ENCODE measurements at regions not wholly inside any gene's neighbourhood (a gene's known extent, or its start where the extent isn't known, plus 50 kb on each side); places are given as distances from the start of the nearest gene placed in this dataset.

DNA sequence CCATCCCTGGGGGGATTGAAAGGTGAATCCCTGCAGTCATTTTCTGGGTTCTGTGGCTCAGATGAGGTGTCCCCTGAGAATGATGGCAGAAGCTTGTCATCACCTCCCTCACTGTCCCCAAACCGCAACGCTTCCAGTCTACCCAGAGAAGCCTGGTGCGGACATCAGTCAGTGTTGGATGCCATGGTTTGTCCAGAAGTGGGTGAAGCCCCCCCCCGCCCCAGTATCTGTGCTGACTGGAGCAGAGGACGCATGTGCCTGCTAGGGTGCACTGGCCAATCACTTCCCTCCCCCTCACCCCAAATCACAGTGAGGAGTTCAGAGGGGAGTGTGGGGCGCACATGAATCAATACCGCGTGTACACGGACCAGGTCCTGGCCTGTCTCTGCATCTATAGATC lies 150.5 kb downstream of the TEX29 start:
- CTCF ChIA-PET, result no interaction called here
- H3F3A ChIP-seq (ENCODE audit: insufficient read depth, low read depth), result no peaks in the 10 kb centered on the region
- no peaks in the 10 kb centered on the region for H3K4me1 ChIP-seq (replicated peaks; ENCODE audit: insufficient read depth)
- H3K27me3 ChIP-seq (ENCODE audit: insufficient read depth, low read depth), result peaks cover 87% of the 10 kb centered on the region
- POLR2A ChIA-PET (ENCODE audit: unreplicated experiment), result no interaction called here
- H3K4me3 ChIP-seq, result no peak overlapping the region
- TF ChIP-seq, protein P1, sequence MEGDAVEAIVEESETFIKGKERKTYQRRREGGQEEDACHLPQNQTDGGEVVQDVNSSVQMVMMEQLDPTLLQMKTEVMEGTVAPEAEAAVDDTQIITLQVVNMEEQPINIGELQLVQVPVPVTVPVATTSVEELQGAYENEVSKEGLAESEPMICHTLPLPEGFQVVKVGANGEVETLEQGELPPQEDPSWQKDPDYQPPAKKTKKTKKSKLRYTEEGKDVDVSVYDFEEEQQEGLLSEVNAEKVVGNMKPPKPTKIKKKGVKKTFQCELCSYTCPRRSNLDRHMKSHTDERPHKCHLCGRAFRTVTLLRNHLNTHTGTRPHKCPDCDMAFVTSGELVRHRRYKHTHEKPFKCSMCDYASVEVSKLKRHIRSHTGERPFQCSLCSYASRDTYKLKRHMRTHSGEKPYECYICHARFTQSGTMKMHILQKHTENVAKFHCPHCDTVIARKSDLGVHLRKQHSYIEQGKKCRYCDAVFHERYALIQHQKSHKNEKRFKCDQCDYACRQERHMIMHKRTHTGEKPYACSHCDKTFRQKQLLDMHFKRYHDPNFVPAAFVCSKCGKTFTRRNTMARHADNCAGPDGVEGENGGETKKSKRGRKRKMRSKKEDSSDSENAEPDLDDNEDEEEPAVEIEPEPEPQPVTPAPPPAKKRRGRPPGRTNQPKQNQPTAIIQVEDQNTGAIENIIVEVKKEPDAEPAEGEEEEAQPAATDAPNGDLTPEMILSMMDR (conservative IDR thresholded peaks at IDR 0.05), result no peak
- no peak for TF ChIP-seq EZH2 (IDR thresholded peaks at IDR 0.05; ENCODE audit: low read depth)
- H3K36me3 ChIP-seq (ENCODE audit: low read depth), result no peaks in the 10 kb centered on the region
- no peak overlapping the region for H2AFZ ChIP-seq
- no peak overlapping the region for H3K27ac ChIP-seq
- no peak for DNase-seq
- H3K9me2 ChIP-seq (ENCODE audit: insufficient read depth), result no peaks in the 10 kb centered on the region
- H3K79me2 ChIP-seq (ENCODE audit: low read depth), result no peaks in the 10 kb centered on the region
- intact Hi-C loops (cut with micrococcal nuclease; ENCODE audit: unreplicated experiment), result loop anchor here (5.0 kb wide), 1 partner anchor 1136 kb away; no protein-coding TSS in a partner anchor
- no peak overlapping the region for H3K4me2 ChIP-seq
- no TSS peak for BruUV-seq (replicated peaks)
- H4K20me1 ChIP-seq (ENCODE audit: insufficient read depth), result 0 out of 2 replicates have a peak, but pooled peaks cover 5% of the 10 kb centered on the region
- H3K9me3 ChIP-seq (ENCODE audit: insufficient read depth, low read depth), result no peaks in the 10 kb centered on the region

DNA sequence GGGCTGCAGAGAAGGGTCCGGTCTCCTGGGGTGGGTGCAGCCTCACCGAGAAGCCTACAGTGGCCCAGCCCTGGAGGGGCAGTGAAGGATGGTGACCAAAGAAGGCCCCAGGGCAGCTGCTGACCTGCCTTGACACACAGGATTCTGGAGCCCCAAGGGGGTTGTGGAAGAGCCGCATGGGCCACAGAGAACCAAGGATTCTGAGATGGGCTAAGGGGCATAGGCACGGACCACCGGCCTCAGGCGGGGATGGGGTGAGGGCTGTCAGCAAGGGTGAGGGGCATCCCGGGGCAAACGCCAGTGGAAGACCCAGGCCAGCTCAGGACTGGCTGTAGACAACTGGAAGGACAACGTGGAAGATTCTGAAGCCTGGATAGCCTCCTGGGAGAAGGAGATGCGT lies 151.6 kb downstream of the TEX29 start:
- no peaks in the 10 kb centered on the region for H3F3A ChIP-seq (ENCODE audit: insufficient read depth, low read depth)
- intact Hi-C loops (cut with micrococcal nuclease; ENCODE audit: unreplicated experiment), result loop anchor here (5.0 kb wide), 1 partner anchor 1135 kb away; no protein-coding TSS in a partner anchor
- no peak overlapping the region for H3K4me3 ChIP-seq
- ChIA-PET POLR2A (ENCODE audit: unreplicated experiment) (no interaction called here), CTCF (no interaction called here)
- no TSS peak for BruUV-seq (replicated peaks)
- no peaks in the 10 kb centered on the region for H3K4me1 ChIP-seq (replicated peaks; ENCODE audit: insufficient read depth)
- 0 out of 2 replicates have a peak, but pooled peaks cover 5% of the 10 kb centered on the region for H4K20me1 ChIP-seq (ENCODE audit: insufficient read depth)
- H2AFZ ChIP-seq, result no peak overlapping the region
- H3K79me2 ChIP-seq (ENCODE audit: low read depth), result no peaks in the 10 kb centered on the region
- no peak for DNase-seq
- H3K4me2 ChIP-seq, result no peak overlapping the region
- no peak for TF ChIP-seq EZH2 (IDR thresholded peaks at IDR 0.05; ENCODE audit: low read depth)
- TF ChIP-seq, protein P1 (conservative IDR thresholded peaks at IDR 0.05), result no peak
- no peak overlapping the region for H3K27ac ChIP-seq
- H3K9me2 ChIP-seq (ENCODE audit: insufficient read depth), result no peaks in the 10 kb centered on the region
- peaks cover 86% of the 10 kb centered on the region for H3K27me3 ChIP-seq (ENCODE audit: insufficient read depth, low read depth)
- no peaks in the 10 kb centered on the region for H3K9me3 ChIP-seq (ENCODE audit: insufficient read depth, low read depth)
- H3K36me3 ChIP-seq (ENCODE audit: low read depth), result no peaks in the 10 kb centered on the region

DNA sequence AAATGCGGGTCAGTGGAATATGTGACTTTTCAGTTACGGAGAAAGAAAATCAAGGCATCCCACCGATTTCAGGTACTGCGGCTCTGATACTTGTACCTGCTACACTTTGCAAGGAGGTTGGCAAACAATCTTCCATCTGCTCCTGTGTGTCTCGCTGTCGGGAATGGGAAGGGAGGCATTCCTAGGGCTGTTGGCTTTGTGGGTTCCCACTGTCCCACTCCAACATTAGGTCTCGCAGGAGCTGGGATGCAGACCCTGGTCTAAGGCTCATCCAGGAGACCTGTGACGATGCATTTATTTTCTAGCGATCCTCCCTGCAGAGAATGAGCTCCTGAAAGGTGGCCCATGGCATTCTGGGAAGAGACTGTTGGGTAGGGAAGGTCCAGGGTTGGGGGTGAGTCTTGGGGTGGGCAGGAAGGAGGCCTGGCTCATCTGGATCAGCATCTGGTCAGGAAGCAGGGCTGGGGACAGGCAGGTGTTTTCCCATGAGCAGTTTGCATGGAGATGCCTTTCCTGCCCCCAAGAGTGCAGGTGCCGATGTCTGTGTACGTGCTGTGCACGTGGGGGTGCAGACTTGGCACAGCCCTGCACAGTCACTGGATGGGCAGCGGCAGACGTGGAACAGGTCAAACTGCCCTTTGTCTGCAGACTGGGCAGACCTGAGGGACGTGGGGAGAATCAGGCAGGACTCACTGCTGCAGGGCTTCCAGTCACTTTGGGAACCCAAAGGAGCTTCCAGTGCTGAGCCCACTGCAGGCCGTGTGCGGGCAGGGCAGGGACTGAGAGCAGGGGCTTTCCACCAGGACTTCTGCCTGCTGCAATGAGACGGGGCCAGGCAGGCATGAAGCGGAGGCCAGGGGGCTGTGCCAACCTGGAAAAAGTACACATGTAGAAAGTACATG lies 152.4 kb downstream of the TEX29 start:
- no peak overlapping the region for H3K4me2 ChIP-seq
- intact Hi-C loops (cut with micrococcal nuclease; ENCODE audit: unreplicated experiment), result loop anchor here (5.0 kb wide), 1 partner anchor 1134 kb away; no protein-coding TSS in a partner anchor
- H3K36me3 ChIP-seq (ENCODE audit: low read depth), result no peaks in the 10 kb centered on the region
- no peak for TF ChIP-seq EZH2 (IDR thresholded peaks at IDR 0.05; ENCODE audit: low read depth)
- TF ChIP-seq, protein P1 (conservative IDR thresholded peaks at IDR 0.05), result no peak
- ChIA-PET POLR2A (ENCODE audit: unreplicated experiment) (no interaction called here), CTCF (no interaction called here)
- no peak overlapping the region for H2AFZ ChIP-seq
- no peak for DNase-seq
- no TSS peak for BruUV-seq (replicated peaks)
- no peak overlapping the region for H3K4me3 ChIP-seq
- H3K9me2 ChIP-seq (ENCODE audit: insufficient read depth), result no peaks in the 10 kb centered on the region
- H3K4me1 ChIP-seq (replicated peaks; ENCODE audit: insufficient read depth), result no peaks in the 10 kb centered on the region
- H3F3A ChIP-seq (ENCODE audit: insufficient read depth, low read depth), result no peaks in the 10 kb centered on the region
- H3K79me2 ChIP-seq (ENCODE audit: low read depth), result no peaks in the 10 kb centered on the region
- H3K27ac ChIP-seq, result no peak overlapping the region
- peaks cover 86% of the 10 kb centered on the region for H3K27me3 ChIP-seq (ENCODE audit: insufficient read depth, low read depth)
- H4K20me1 ChIP-seq (ENCODE audit: insufficient read depth), result 0 out of 2 replicates have a peak, but pooled peaks cover 5% of the 10 kb centered on the region
- H3K9me3 ChIP-seq (ENCODE audit: insufficient read depth, low read depth), result no peaks in the 10 kb centered on the region

All from PC-9 (cell line).